ENCODE measurements at regions not wholly inside any gene's neighbourhood (a gene's known extent, or its start where the extent isn't known, plus 50 kb on each side); places are given as distances from the start of the nearest gene placed in this dataset.
"Not testable (repeated sequence)": the region's sequence is repeated elsewhere in the genome, so short reads cannot be mapped to it uniquely, and the experiment has no call there.

DNA sequence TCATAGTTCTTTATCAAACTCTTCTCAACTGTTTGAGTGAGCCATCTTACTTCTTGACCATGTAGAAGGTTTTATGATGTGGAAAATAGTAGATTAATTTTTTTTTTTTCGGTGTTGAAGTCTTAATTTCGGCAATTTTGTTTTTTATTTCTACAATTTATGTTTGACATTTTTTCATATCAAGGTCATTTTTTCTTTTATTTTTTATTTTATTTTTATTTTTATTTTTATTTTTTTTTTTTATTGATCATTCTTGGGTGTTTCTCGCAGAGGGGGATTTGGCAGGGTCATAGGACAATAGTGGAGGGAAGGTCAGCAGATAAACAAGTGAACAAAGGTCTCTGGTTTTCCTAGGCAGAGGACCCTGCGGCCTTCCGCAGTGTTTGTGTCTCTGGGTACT is 203.8 kb upstream of the CBLB start:
- DNase-seq: not testable (repeated sequence)

DNA sequence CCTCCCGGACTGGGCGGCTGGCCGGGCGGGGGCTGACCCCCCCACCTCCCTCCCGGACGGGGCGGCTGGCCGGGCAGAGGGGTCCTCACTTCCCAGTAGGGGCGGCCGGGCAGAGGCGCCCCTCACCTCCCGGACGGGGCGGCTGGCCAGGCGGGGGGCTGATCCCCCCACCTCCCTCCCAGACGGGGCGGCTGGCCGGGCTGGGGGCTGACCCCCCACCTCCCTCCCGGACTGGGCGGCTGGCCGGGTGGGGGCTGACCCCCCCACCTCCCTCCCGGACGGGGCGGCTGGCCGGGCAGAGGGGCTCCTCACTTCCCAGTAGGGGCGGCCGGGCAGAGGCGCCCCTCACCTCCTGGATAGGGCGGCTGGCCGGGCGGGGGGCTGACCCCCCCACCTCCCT is 205.0 kb upstream of the CBLB start:
- DNase-seq: not testable (repeated sequence)

DNA sequence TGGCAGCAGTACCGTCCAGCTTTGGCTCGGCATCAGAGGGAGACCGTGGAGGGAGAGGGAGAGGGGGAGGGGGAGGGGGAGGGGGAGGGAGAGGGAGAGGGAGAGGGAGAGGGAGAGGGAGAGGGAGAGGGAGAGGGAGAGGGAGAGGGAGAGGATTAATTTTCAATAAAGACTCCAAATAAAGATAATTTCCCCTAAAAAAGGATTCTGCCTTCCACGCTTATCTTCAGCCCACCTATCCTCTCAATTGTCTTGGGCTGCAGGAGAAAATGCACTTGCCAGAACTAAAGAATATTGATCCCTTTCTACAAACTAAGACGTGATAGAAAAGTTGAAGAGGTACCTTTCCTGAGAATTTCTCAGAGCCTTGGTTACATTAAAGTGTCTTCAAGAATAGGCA is 206.9 kb upstream of the CBLB start:
- not testable (repeated sequence) for DNase-seq

DNA sequence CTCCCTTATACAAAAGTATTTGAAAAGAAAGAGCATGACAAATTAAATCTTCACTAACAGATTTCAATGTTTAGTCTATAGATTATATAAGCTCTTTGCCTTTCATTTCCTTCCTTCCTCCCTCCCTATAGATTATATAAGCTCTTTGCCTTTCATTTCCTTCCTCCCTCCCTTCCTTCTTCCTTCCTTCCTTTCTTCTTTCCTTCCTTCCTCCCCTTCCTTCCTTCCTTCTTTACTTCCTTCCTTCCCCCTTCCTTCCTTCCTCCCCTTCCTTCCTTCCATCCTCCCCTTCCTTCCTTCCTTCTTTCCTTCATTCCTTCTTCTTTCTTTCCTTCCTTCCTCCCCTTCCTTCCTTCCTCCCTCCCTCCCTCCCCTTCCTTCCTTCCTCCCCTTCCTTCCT is 209.8 kb upstream of the CBLB start:
- no peak for DNase-seq

DNA sequence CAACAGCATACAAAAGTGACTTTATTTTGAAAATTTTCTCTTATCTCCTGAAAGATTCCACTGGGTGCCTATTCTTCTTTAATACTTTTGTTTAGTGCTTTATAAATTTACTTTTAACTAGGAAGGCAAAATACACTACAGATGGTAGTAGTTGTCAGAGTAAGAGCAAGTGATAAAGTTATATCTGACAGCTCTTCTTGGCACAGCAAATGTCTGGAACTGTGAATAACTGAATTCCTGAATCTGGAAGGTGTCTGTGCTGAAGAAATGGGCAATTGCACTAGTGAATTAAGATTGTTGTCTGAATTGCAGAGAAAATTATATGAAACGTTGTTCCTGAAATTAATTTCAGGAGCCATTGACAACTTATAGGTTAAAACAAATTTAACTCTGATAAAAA is 213.8 kb upstream of the CBLB start:
- DNase-seq: no peak

DNA sequence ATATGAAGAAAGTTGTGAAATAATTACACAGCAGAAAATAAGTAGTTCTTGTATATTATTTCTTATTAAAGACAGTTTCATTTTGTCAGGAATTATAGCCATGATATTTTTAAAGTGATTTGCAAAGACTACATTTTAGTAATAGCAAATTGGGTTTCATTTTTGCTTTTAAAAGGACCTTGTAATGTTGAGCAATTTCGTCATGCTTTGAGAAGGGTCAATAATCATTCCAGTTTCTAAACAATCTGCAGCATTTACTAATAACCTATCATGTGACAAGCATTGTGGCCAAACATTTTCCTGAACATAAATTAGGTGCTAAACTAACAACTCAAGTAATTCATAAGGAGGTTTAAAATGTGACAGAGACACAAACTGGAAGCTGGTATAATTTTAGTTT is 214.4 kb upstream of the CBLB start:
- DNase-seq: no peak

DNA sequence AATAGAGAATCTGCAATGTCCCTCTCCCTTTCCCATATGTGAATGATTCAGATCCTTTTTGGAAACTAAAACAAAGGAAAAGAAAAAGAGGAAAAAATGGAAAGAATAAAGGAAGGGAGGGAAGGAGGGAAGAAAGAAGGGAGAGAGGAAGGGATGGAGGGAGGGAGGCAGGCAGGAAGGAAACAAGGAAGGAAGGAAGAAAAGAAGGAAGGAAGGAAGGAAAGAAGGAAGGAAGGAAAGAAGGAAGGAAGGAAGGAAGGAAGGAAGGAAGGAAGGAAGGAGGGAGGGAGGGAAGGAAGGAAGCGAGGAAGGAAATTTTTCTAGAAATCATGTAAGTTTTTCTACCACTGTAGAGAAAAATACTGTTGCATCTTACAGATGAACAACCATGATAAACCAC is 215.0 kb upstream of the CBLB start:
- DNase-seq: no peak

DNA sequence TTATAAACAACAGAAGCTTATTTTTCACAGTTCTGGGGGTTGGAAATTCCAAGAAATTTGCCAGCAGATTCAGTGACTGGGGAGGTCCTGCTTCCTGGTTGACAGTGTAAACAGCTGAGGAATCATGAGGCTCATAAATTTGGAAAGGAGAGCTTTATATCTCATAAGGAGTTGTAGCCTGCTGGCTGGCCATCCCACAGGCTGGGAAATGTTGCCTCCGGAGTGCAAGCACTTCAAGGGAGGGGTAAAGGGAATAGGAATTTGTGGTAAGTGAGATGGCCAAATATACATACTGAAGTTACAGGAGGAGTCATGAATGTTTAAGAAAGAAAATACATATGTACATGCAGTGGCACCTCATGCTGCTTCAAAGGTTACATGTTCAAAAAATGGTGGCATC is 217.2 kb upstream of the CBLB start:
- no peak for DNase-seq

DNA sequence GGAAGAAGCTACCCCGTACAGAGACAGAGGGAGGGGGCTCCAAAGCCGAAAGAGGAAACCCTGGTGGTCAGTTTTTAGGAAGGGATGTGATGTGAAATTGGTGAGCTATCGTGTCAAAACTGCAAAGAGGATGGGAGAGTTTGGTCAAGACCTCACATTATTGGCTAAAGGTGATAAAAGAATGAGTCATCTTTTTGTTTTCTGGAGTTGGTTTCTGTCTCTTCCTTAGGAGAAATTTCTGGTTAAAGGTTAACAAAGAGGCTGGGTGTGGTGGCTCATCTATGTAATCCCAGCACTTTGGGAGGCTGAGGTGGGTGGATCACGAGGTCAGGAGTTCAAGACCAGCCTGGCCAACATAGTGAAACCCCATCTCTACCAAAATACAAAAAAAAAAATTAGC is 217.8 kb upstream of the CBLB start:
- no peak for DNase-seq

DNA sequence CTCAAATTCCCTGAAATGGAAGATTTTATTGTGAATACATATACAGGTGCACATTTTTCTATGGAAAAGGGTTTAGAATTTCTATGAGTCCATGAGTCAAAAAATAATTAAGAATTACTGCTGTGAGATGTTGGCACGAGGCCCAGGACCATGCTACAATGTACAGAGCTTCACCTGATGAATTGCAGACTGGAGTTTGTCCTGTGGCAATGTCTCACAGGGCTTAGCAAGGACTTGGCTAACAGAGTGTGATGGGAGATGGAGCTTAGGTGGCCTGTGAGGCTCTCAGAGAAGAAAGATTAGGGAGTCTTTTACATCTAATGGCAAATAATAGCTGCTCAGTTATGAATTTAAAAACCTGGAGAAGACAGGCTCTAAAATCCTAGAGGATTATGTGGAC is 219.5 kb upstream of the CBLB start:
- no peak for DNase-seq

DNA sequence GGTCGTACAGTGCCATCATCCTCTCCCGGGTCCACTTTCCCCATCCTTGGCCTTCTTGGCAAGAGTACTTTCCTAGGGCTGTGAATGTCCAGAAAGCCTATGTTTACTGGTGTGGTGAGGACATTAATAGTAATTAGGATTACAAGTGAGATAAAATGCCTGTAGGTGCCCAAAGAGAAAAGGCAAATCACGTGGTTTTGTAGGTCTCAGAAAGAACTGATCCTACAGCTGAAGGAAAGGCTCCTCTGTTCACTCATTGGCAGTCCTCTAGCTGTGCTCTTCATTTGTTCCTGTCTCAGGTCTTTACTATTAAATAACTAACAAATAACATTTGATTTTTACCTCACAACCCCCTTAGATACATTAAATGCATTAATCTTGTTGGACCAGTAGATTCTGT is 220.1 kb upstream of the CBLB start:
- no peak for DNase-seq

DNA sequence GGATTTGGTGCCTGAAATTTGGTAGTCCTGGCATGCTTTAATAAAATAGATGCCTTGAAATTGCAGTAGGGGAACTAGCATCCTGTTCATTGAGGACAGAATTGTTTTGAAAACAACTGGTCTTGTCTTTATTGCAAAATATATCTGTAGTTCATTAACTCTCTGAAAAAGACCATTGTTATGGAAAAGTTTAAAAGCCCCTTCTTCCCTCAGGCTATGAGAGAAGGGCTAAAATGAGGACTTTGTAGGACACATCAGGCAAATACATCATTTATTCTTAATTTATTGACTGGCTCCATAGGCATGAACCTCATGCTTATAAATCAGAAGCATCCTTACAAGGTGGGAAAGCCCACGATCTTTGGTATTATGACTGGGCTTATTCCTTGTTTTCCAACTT is 221.0 kb upstream of the CBLB start:
- DNase-seq: no peak

DNA sequence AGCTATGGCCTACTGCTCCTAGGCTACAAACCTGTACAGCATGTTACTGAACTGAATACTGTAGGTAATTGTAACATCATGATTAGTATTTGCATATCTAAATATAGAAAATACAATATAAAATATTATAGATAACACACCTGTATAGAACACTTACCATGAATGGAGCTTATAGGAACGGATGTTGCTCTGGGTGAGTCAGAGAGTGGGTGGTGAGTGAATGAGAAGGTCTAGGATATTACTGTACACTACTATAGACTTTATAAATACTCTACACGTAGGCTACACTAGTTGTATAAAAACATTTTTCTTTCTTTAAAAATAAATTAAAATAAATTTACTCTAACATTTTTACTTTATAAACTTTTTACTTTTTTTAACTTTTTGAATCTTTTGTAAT is 224.0 kb upstream of the CBLB start:
- DNase-seq: no peak

DNA sequence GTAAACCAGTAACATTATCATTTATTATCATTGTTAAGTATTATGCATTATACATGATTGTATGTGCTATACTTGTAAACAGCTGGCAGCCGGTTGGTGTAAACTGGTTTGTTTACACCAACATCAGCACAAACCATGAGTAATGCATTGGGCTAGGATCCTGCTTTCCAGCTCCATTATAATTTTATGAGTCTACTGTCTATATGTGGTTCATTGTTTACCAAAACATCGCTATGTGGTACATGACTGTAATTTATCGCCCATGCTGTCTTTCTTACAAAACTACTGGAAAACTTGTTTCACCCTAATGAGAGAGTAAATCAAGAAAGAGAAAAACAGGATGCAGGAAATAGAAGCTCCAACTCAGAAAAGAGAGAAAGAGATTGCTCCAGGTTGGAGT is 224.8 kb upstream of the CBLB start:
- no peak for DNase-seq

DNA sequence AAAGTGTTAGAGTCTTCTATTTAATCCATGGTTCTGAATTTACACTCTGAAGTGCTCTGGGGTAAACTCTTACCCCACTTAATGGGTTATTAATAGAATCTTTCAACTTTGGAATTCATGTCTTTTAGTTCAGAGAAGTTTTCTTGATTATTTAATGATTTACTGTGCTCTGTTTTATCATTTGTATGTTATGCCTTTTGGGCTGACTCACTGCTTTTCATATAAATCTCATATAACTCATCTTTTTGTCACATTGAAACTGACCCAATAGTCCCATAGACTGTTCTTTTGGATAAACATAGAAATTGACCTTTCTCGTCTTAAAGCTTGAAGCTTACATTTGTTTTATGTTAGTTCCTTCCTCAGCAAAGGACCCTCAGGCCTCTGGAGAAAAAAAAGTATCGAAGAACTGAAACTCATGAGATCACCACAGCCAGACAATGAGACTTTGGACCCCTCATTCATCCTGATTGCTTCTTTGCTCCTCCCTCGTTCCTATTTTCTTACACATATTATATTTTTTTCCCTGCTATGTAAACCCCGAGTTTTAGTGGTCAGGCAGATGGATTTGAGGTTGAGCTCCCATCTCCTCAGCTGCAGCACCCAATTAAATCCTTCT is 229.1 kb upstream of the CBLB start:
- no peak for DNase-seq

DNA sequence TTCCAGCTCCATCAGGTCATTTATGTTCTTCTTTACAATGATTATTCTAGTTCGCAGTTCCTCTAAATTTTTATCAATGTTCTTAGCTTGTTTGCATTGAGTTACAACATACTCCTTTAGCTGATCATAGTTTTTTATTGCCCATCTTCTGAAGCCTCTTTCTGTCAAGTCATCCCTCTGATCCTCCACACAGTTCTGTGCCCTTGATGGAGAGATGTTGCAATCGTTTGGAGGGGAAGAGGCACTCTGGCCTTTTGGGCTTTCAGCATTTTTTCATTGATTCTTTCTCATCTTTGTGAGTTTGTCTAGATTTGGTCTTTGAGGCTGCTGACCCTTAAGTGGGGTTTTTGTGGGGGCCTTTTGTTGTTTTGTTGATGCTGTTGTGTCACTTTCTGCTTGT is 234.6 kb upstream of the CBLB start:
- no peak for DNase-seq

DNA sequence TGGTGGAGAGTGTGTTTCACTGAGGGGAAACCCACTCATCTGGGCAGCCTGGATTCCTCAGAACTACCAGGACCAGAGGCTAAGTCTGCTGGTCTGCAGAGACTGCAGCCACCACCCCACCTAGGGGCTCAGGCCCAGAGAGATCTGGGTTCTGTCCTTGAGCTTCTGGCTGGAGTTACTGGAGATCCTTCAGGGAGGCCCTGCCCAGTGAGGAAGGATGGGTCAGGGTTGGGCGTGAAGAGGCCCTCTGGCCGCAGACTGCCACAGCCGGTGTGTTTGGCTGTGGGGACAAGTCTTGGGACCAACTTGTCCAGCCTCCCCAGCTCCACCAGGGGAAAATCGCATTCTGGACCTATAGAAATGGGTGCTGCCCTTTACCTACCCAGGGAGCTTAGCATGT is 235.3 kb upstream of the CBLB start:
- DNase-seq: no peak

DNA sequence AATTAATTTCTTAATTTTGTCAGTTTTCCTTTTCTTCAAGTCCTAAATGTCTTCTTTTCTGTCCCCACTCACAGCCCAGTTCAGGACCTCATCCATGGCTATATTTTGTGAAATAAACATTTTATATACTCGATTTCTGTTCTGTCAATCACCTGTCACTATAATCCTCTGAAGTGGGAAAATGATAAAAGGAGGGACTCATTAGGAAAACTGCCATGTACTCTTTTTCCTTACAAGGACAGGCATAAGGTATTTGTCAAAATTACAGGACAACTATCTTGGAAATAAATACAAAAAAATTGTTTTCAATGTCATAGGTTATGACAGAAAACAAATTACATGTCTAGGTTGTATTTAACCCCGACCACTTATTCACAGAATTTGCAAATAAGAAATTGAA is 240.1 kb upstream of the CBLB start:
- no peak for DNase-seq

DNA sequence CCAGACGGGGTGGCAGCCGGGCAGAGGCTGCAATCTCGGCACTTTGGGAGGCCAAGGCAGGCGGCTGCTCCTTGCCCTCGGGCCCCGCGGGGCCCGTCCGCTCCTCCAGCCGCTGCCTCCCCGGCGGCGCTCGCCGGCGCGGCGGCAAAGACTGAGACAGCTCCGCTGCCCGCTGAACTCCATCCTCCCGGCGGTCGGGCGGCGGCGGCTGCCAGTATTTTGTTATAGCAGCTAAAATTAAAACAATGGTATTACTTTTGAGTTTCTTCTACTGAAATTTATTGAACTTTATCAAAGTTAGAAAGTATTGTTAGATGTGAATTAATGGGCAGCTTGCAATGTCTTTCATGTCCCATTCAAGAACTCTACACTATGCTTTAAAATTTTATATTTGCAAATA is 243.7 kb upstream of the CBLB start:
- DNase-seq: not testable (repeated sequence)

DNA sequence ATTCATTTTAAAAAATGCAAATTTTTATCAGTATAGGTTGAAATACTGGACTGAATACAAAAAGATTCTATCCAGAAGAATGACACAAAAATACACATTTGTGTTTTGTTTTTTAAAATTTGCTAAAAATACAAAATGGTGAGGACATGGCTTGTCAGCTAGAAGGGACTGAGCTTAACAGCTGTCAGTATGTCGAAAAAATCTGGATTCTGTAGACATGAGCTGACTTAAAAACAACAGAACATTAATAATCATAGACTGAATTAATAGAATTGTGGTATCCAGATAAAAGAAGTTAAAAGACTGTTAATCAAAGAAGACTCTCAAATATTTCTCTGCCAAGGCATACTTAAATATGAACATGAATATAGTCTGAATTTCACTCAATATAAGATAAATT is 244.9 kb upstream of the CBLB start:
- no peak for DNase-seq

DNA sequence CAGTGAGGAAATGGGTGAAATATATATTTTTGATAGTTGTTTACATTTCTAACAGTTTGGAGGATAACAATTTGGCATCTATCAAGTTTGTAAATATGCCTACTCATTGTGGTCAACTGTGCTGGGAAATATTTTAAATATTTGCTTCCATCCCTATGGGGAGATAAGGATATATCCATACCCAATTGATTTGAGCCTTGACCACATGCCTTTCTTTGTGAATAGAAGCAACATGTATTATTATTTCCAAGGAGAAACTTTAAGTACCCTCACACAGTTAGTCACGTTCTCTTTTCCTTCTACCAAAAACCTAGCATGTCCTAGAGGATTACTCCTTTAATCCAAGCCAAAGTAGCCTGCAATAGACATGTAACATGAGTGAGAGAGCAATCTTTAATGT is 245.4 kb upstream of the CBLB start:
- no peak for DNase-seq

DNA sequence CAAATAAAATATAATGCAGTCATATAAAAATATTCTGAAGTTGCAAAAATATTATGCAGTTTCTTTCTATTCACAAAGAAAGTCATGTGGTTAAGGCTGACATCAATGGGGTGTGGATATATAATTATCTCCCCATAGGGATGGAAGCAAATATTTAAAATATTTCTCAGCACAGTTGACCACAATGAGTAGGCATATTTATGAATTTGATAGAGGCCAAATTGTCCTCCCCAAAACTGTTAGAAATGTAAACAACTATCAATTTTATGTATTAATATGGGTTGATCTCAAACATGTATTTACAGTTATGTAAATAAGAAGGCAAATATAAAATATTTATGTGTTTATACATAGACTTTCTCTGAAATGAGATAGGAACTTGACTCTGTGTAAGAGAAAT is 246.0 kb upstream of the CBLB start:
- DNase-seq: no peak

DNA sequence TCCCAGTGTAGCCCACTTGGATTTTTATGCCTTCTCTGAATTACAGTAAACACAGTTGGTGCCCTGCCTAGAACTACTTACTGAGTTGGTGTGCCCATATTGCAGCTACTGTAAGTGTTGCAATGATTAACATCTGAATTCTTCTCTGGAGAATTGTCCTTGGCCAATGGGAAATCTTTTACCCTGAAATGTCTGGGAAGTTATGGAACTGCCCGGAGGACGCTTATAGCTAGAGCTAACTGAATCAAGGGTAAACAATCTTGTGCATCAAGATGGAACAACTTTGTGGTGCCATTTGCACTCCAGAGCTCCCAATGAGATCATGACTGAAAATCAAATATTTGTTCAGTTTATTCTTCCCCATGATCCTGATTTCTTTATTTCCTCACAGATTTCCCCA is 246.7 kb upstream of the CBLB start:
- DNase-seq: no peak

DNA sequence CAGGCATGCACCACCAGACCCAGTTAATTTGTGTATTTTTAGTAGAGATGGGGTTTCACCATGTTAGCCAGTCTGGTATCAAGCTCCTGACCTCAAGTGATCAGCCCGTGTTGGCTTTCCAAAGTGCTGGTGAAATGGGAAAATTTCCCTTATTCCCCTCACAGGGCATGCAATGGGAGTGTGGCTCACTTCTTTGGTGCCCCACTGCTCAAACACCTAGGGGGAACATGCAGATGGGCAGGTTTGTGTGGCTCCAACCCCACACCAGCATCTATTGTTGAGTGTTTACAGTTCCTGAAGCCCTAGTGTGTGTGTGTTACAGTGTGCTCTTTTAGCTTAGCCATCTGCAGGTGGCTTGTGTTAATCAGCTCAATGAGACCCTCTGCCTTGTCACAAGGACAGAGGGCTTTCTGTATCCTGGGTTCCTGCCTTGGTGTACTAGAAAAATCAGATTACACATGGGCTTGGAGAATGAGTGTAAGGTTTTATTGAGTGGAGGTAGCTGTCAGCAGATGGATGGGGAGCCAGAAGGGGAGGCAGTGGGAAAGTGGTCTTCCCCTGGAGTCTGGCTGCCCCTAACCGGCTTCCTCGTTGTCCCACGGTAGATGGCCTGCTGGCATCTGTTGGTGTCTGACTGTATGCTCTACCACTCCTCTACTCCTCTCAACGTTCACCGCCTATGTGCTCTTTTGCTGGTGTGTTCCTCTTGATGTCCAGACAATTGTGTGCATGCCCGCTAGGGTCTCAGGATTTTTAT is 248.1 kb upstream of the CBLB start:
- no peak for DNase-seq

Data from amygdala (tissue), 56 donors.